HEK293T (cell line): ENCODE measurements at regions not wholly inside any gene's neighbourhood (a gene's known extent, or its start where the extent isn't known, plus 50 kb on each side); places are given as distances from the start of the nearest gene placed in this dataset.

ENCODE experiments used
- FOXA1 ChIP-seq: fragments of 450-650 bp; IDR thresholded peaks from 2 replicates; pipeline ENCODE4 v1.6.1; 2016; ENCODE audit warnings: mild to moderate bottlenecking
- FOXM1 ChIP-seq: fragments of 450-650 bp; IDR thresholded peaks from 2 replicates; pipeline ENCODE4 v1.6.1; 2017; ENCODE audit warnings: mild to moderate bottlenecking, borderline replicate concordance
- HDGF ChIP-seq: fragments of 450-650 bp; IDR thresholded peaks from 2 replicates; pipeline ENCODE4 v1.6.1; 2017; ENCODE audit warnings: antibody characterized with exemption, borderline replicate concordance
- PKNOX1 ChIP-seq: fragments of 450-650 bp; IDR thresholded peaks from 2 replicates; pipeline ENCODE4 v1.6.1; 2016
- SP1 ChIP-seq: fragments of 450-650 bp; IDR thresholded peaks from 2 replicates; pipeline ENCODE4 v1.6.1; 2017
- SUZ12 ChIP-seq: fragments of 450-650 bp; IDR thresholded peaks from 2 replicates; pipeline ENCODE4 v1.6.1; 2016; ENCODE audit warnings: mild to moderate bottlenecking
- TARDBP ChIP-seq: fragments of 450-650 bp; IDR thresholded peaks from 2 replicates; pipeline ENCODE4 v1.6.1; 2016
- ZNF384 ChIP-seq: fragments of 450-650 bp; IDR thresholded peaks from 2 replicates; pipeline ENCODE4 v1.6.1; 2016

GRCh38 chr12:74476234-74476633, 61.4 kb upstream of the ATXN7L3B start:
- TF ChIP-seq SUZ12 (no peak), TARDBP (no peak), SP1 (no peak), ZNF384 (no peak), FOXA1 (no peak), PKNOX1 (no peak), HDGF (no peak), FOXM1 (no peak)
